ENCODE measurements at regions not wholly inside any gene's neighbourhood (a gene's known extent, or its start where the extent isn't known, plus 50 kb on each side); places are given as distances from the start of the nearest gene placed in this dataset.
"Not testable (repeated sequence)": the region's sequence is repeated elsewhere in the genome, so short reads cannot be mapped to it uniquely, and the experiment has no call there.

DNA sequence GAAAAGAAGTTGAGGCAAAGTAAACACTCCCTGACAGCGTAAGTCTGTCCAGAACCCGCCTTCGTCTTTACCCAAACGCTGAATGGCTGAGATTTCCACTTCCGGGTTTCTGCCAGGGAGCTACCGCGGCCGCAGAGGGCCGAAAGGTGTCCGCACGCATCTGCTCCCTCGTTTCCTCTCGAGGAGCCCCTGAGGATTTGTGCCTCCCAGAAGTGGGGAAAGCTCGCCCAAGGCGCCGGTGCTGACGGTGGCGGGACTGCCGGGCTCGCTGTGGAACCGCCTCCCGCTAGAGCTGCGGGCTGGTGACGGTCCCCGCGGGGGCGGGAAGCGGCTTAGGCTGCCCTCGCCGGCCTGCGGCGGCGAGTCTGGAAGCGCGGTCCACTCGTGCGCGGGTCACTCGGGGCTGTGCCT lies 1760.2 kb upstream of the DEFB115 start:
- Mint-ChIP-seq H3K27me3 (ENCODE audit: unreplicated experiment) (no peaks in the 10 kb centered on the region), H3K4me1 (ENCODE audit: low read depth, unreplicated experiment) (no peaks in the 10 kb centered on the region), H3K36me3 (ENCODE audit: unreplicated experiment) (no peaks in the 10 kb centered on the region), H3K27ac (ENCODE audit: unreplicated experiment) (no peak overlapping the region), H3K9me3 (ENCODE audit: unreplicated experiment) (peaks cover 8% of the 10 kb centered on the region), H3K4me3 (ENCODE audit: unreplicated experiment) (no peak overlapping the region)
- TF ChIP-seq, protein P1, sequence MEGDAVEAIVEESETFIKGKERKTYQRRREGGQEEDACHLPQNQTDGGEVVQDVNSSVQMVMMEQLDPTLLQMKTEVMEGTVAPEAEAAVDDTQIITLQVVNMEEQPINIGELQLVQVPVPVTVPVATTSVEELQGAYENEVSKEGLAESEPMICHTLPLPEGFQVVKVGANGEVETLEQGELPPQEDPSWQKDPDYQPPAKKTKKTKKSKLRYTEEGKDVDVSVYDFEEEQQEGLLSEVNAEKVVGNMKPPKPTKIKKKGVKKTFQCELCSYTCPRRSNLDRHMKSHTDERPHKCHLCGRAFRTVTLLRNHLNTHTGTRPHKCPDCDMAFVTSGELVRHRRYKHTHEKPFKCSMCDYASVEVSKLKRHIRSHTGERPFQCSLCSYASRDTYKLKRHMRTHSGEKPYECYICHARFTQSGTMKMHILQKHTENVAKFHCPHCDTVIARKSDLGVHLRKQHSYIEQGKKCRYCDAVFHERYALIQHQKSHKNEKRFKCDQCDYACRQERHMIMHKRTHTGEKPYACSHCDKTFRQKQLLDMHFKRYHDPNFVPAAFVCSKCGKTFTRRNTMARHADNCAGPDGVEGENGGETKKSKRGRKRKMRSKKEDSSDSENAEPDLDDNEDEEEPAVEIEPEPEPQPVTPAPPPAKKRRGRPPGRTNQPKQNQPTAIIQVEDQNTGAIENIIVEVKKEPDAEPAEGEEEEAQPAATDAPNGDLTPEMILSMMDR (IDR thresholded peaks at IDR 0.05; ENCODE audit: partially characterized antibody, unreplicated experiment), result no peak
- no peak for DNase-seq

DNA sequence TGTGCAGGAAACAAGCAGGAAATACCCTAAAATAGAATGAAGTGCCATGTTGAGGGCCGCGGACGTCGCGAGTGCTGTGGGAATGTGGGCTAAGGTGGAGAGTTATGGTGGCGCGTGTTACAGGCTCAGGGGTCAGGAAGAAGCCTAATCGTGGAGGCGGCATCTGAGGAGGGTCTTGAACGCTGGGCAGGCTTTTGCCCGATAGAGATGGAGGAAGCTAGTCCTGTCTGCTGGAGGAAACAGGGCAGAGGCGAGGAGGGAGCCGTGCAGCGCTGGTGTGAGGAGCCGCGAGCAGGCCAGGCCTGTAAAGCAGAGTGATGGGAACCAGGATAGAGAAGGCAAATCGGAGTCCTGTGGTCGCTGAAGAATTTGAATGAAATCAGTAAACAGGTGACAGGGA lies 1759.8 kb upstream of the DEFB115 start:
- not testable (repeated sequence) for H3K4me1 Mint-ChIP-seq (ENCODE audit: low read depth, unreplicated experiment)

GRCh38 chr20:29500738-29501137 lies 1756.7 kb upstream of the DEFB115 start:
- H3K9me3 Mint-ChIP-seq (ENCODE audit: unreplicated experiment); H3K4me1 Mint-ChIP-seq (ENCODE audit: low read depth, unreplicated experiment); H3K4me3 Mint-ChIP-seq (ENCODE audit: unreplicated experiment); DNase-seq; H3K27me3 Mint-ChIP-seq (ENCODE audit: unreplicated experiment); H3K27ac Mint-ChIP-seq (ENCODE audit: unreplicated experiment); H3K36me3 Mint-ChIP-seq (ENCODE audit: unreplicated experiment): not testable (repeated sequence)

More for the DNA sequence above, 1759.8 kb upstream of the DEFB115 start:
- H3K36me3 Mint-ChIP-seq (ENCODE audit: unreplicated experiment); H3K27me3 Mint-ChIP-seq (ENCODE audit: unreplicated experiment); H3K9me3 Mint-ChIP-seq (ENCODE audit: unreplicated experiment); H3K4me3 Mint-ChIP-seq (ENCODE audit: unreplicated experiment); H3K27ac Mint-ChIP-seq (ENCODE audit: unreplicated experiment); DNase-seq: not testable (repeated sequence)

- not testable (repeated sequence) for H3K36me3 Mint-ChIP-seq (ENCODE audit: unreplicated experiment); DNase-seq; H3K4me3 Mint-ChIP-seq (ENCODE audit: unreplicated experiment); H3K27me3 Mint-ChIP-seq (ENCODE audit: unreplicated experiment); H3K27ac Mint-ChIP-seq (ENCODE audit: unreplicated experiment); H3K4me1 Mint-ChIP-seq (ENCODE audit: low read depth, unreplicated experiment)
- H3K9me3 Mint-ChIP-seq (ENCODE audit: unreplicated experiment), result peaks cover 12% of the 10 kb centered on the region
These were observed 1742.8 kb upstream of the DEFB115 start for GRCh38 chr20:29514634-29515033.

DNA sequence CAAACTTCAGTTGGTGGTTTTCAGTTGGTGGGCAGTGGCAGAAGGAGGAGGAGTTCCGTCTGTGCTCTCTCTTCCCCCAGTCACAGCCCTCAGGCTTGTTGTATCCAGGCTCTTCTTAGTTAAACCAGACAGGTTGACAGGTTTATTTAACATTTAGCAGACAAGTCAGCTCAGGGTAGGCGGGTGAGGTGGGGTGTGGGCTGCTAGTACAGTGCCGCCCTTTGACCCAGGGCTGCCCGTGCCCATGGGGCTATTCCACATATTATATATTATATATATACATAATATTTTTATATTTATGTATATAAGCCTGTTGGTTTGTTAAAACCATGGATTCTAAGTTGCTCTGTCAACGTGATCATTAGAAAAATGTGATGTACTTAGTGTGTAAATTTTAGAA lies 1740.6 kb upstream of the DEFB115 start:
- Mint-ChIP-seq H3K36me3 (ENCODE audit: unreplicated experiment) (peaks cover 10% of the 10 kb centered on the region), H3K9me3 (ENCODE audit: unreplicated experiment) (peaks cover 12% of the 10 kb centered on the region)
- not testable (repeated sequence) for H3K4me1 Mint-ChIP-seq (ENCODE audit: low read depth, unreplicated experiment); H3K4me3 Mint-ChIP-seq (ENCODE audit: unreplicated experiment); DNase-seq; H3K27ac Mint-ChIP-seq (ENCODE audit: unreplicated experiment); H3K27me3 Mint-ChIP-seq (ENCODE audit: unreplicated experiment)

DNA sequence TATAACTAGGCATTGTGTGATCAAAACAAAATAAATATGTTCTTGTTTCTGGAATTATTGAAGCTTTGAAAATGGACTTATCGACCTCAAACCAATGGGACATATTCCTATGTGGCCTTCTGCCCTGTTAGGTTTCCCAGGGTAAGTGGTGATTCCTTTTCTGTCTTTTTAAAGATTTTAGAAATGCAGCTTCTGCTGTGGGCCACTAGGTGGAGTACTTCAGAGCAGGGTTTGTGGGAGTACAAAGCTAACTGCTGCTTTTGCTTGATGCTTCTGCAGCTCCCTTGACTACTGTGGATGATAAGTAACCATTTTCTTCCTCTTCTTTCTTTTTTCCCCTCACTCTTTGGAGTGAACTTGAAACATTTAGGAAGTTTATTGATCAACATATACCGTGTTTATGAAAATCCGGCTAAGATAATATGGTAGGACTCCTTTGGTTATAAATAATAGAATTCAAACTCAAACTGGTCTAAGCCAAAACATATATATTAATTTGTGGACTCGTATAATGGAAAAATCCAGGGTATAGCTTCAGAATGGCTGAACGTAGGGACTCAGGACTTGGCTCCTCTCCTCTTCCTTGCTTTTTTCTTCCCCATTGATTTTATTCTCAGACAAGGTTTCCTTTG lies 1737.7 kb upstream of the DEFB115 start:
- H3K36me3 Mint-ChIP-seq (ENCODE audit: unreplicated experiment), result peaks cover 10% of the 10 kb centered on the region
- not testable (repeated sequence) for H3K27me3 Mint-ChIP-seq (ENCODE audit: unreplicated experiment); H3K9me3 Mint-ChIP-seq (ENCODE audit: unreplicated experiment); H3K27ac Mint-ChIP-seq (ENCODE audit: unreplicated experiment); H3K4me1 Mint-ChIP-seq (ENCODE audit: low read depth, unreplicated experiment); DNase-seq; H3K4me3 Mint-ChIP-seq (ENCODE audit: unreplicated experiment)
- TF ChIP-seq, protein P1 (IDR thresholded peaks at IDR 0.05; ENCODE audit: partially characterized antibody, unreplicated experiment), result peak; percentile 24

DNA sequence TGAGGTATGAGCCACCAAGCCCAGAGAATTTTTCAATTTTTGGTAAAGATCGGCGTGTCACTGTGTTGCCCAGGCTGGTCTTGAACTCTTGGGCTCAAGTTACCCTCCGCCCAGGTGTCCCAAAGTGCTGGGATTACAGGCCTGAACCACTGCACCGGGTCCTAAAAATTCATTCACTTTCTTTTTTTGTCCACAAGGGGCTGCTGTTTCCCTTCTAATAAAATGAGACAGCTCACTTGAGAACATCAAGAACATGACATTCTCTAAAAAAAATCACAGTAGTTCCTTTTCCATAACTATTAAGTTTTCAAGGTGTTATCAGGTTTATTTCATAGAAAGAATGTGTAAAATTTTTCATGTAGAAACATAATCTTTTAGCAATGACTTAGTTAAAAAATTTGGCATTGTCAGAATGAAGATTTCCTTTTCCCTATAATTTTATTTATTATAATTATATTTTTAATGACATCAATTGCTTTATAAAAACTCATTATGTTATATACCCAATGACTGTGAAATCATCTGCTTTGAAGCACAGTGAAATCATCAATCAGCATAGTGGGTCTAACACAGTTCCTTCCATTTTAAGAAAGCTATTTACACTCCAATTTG lies 1723.8 kb upstream of the DEFB115 start:
- H3K27me3 Mint-ChIP-seq (ENCODE audit: unreplicated experiment); H3K9me3 Mint-ChIP-seq (ENCODE audit: unreplicated experiment); H3K4me3 Mint-ChIP-seq (ENCODE audit: unreplicated experiment); H3K27ac Mint-ChIP-seq (ENCODE audit: unreplicated experiment); H3K4me1 Mint-ChIP-seq (ENCODE audit: low read depth, unreplicated experiment); DNase-seq; H3K36me3 Mint-ChIP-seq (ENCODE audit: unreplicated experiment): not testable (repeated sequence)

GRCh38 chr20:29566901-29567635 lies 1690.4 kb upstream of the DEFB115 start:
- H3K4me1 Mint-ChIP-seq (ENCODE audit: low read depth, unreplicated experiment); H3K27me3 Mint-ChIP-seq (ENCODE audit: unreplicated experiment); H3K4me3 Mint-ChIP-seq (ENCODE audit: unreplicated experiment); H3K27ac Mint-ChIP-seq (ENCODE audit: unreplicated experiment); H3K36me3 Mint-ChIP-seq (ENCODE audit: unreplicated experiment); DNase-seq: not testable (repeated sequence)
- H3K9me3 Mint-ChIP-seq (ENCODE audit: unreplicated experiment), result peaks cover 13% of the 10 kb centered on the region

GRCh38 chr20:29567671-29568070 lies 1689.8 kb upstream of the DEFB115 start:
- not testable (repeated sequence) for DNase-seq; H3K4me1 Mint-ChIP-seq (ENCODE audit: low read depth, unreplicated experiment); H3K4me3 Mint-ChIP-seq (ENCODE audit: unreplicated experiment); H3K27me3 Mint-ChIP-seq (ENCODE audit: unreplicated experiment); H3K36me3 Mint-ChIP-seq (ENCODE audit: unreplicated experiment); H3K27ac Mint-ChIP-seq (ENCODE audit: unreplicated experiment)
- peaks cover 11% of the 10 kb centered on the region for H3K9me3 Mint-ChIP-seq (ENCODE audit: unreplicated experiment)

GRCh38 chr20:29570126-29570525 lies 1687.3 kb upstream of the DEFB115 start:
- H3K9me3 Mint-ChIP-seq (ENCODE audit: unreplicated experiment), result peaks cover 15% of the 10 kb centered on the region
- DNase-seq; H3K4me3 Mint-ChIP-seq (ENCODE audit: unreplicated experiment); H3K36me3 Mint-ChIP-seq (ENCODE audit: unreplicated experiment); H3K27me3 Mint-ChIP-seq (ENCODE audit: unreplicated experiment); H3K4me1 Mint-ChIP-seq (ENCODE audit: low read depth, unreplicated experiment); H3K27ac Mint-ChIP-seq (ENCODE audit: unreplicated experiment): not testable (repeated sequence)

Measured in glutamatergic neuron (in vitro differentiated cells).